ENCODE measurements at regions not wholly inside any gene's neighbourhood (a gene's known extent, or its start where the extent isn't known, plus 50 kb on each side); places are given as distances from the start of the nearest gene placed in this dataset.
A peak's percentile ranks its signal among the peaks of the same experiment; 100 is the strongest.

GRCh38 chr4:153927451-153927850 is 138.6 kb upstream of the SFRP2 start:
- Mint-ChIP-seq H3K36me3 (no peaks in the 10 kb centered on the region), H3K27ac (no peak overlapping the region), H3K27me3 (peaks cover 10% of the 10 kb centered on the region), H3K4me1 (no peaks in the 10 kb centered on the region), H3K9me3 (no peaks in the 10 kb centered on the region), H3K4me3 (no peak overlapping the region)
- no peak for DNase-seq

DNA sequence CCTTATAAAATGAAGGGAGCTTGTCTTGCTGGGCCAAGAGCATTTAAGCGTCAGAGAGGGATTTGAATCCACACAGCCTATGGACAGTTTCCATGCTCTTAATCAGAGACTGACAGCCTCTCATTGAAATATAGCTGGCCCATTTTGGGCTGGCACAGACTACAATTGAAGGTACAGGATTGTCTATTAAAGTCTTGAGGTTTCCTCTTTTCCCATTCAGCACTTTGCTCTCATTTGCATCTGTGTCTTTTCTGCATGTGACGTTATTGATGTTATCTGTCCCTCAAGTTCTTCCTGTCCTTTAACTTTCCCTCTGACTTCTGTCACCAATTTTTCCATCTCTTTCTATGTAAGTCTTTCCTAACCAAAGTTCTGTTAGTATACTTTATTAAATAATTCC is 133.3 kb upstream of the SFRP2 start:
- no peak overlapping the region for H3K27ac Mint-ChIP-seq
- no peak overlapping the region for H3K4me3 Mint-ChIP-seq
- no peaks in the 10 kb centered on the region for H3K9me3 Mint-ChIP-seq
- peaks cover 7% of the 10 kb centered on the region for H3K27me3 Mint-ChIP-seq
- peaks cover 8% of the 10 kb centered on the region for H3K4me1 Mint-ChIP-seq
- H3K36me3 Mint-ChIP-seq = no peaks in the 10 kb centered on the region
- no peak for DNase-seq

DNA sequence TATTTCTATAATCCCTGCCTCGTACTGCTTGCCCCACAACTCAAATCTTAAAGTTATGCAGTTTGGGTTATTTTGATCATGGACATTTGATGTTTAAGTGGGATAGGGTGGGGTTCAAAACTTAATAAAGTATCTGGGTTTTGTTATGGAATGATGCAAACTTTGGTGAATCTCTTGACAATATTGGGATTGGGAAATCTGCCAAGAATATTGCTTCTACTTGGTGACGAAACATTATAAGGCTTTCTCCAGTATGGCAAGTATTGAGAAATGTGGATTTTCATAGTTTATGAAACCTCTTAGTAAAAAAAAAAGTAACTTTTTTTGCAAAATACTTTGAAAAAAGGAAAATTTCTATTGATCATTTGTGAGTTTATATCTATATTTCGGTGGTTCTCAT is 130.8 kb upstream of the SFRP2 start:
- Mint-ChIP-seq H3K4me3 (no peak overlapping the region), H3K27ac (no peak overlapping the region), H3K4me1 (peaks cover 31% of the 10 kb centered on the region), H3K27me3 (peaks cover 9% of the 10 kb centered on the region), H3K9me3 (no peaks in the 10 kb centered on the region), H3K36me3 (no peaks in the 10 kb centered on the region)
- DNase-seq = no peak

DNA sequence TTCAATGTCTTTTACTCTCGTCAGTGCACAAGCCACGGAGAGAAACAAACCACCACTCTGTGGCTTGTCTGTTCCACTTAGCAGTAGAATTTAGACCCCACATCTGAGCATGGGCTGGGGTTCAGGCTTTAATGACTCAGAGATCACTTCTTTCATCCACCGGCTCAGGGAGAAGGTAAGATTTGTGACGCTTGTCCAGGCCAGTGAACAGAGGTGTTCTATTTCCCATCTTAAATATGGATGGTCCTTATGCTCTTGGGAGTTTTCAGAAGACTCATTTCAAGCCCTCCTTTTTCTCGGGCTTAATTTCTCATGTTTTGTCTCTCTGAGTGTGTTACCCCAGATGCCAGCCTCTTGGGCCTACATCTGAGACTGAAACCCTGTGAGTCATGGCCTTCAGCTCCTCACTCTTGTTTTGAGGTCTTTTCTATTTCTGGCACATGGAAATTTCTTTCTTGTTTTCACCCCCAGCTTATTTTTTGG is 127.4 kb upstream of the SFRP2 start:
- H3K36me3 Mint-ChIP-seq = no peaks in the 10 kb centered on the region
- peaks cover 4% of the 10 kb centered on the region for H3K9me3 Mint-ChIP-seq
- H3K4me3 Mint-ChIP-seq = no peak overlapping the region
- H3K27ac Mint-ChIP-seq = peak overlapping the region; percentile 83
- H3K27me3 Mint-ChIP-seq = peaks cover 37% of the 10 kb centered on the region
- peak; percentile 73 for DNase-seq
- H3K4me1 Mint-ChIP-seq = peaks cover 31% of the 10 kb centered on the region

DNA sequence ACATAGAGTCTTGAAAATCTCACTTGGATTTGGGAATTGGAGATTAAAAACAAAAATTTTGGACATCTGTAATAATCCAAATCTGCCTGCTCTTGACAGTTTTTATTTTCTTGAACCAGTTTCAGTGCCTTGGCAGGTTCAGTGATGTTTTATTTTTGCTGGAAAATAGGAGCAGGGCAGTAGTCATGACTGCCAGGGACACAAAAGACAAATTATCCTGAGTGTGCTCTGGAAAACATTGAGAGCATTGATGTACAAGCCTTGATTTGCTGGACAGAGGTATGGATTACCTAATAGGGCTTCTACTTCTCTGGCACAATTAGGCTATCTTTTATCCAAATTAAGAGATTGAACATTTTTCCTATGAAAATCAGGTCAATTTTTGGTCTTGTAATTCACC is 123.4 kb upstream of the SFRP2 start:
- DNase-seq = no peak
- H3K4me1 Mint-ChIP-seq = peaks cover 29% of the 10 kb centered on the region
- H3K36me3 Mint-ChIP-seq = no peaks in the 10 kb centered on the region
- no peak overlapping the region for H3K27ac Mint-ChIP-seq
- H3K4me3 Mint-ChIP-seq = no peak overlapping the region
- peaks cover 37% of the 10 kb centered on the region for H3K27me3 Mint-ChIP-seq
- peaks cover 4% of the 10 kb centered on the region for H3K9me3 Mint-ChIP-seq

- H3K27me3 Mint-ChIP-seq = peaks cover 35% of the 10 kb centered on the region
Observed at GRCh38 chr4:153909672-153910071, 120.8 kb upstream of the SFRP2 start.

GRCh38 chr4:153906231-153906630 is 117.3 kb upstream of the SFRP2 start:
- Mint-ChIP-seq H3K27ac (no peak overlapping the region), H3K27me3 (peaks cover 10% of the 10 kb centered on the region), H3K36me3 (peaks cover 1% of the 10 kb centered on the region), H3K4me1 (peaks cover 4% of the 10 kb centered on the region), H3K9me3 (no peaks in the 10 kb centered on the region), H3K4me3 (no peak overlapping the region)
- DNase-seq = no peak

More at GRCh38 chr4:153909672-153910071, 120.8 kb upstream of the SFRP2 start:
- no peak for DNase-seq
- H3K27ac Mint-ChIP-seq = no peak overlapping the region
- H3K36me3 Mint-ChIP-seq = peaks cover 1% of the 10 kb centered on the region
- no peak overlapping the region for H3K4me3 Mint-ChIP-seq
- peaks cover 4% of the 10 kb centered on the region for H3K9me3 Mint-ChIP-seq
- peaks cover 4% of the 10 kb centered on the region for H3K4me1 Mint-ChIP-seq

DNA sequence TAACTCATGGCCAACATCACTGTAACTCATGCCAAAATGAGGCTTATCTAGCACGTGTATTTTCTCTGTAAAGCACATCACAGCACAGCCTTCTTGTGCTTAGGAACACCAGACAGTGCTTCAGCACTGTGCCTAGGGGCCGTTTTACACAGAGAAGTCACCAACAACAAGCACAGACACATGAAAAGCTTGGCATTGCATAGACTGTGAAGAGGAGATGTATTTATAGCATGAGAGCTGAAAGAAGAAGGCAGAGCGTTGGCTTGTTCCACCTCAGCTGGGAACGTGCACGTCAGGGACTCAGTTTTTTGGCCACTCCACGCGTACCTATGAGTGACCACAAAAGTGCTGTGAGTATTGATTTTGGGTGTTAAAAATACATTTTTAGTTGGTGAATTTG is 116.3 kb upstream of the SFRP2 start:
- no peak overlapping the region for H3K27ac Mint-ChIP-seq
- H3K4me1 Mint-ChIP-seq = peaks cover 4% of the 10 kb centered on the region
- no peak overlapping the region for H3K4me3 Mint-ChIP-seq
- H3K27me3 Mint-ChIP-seq = peaks cover 5% of the 10 kb centered on the region
- H3K36me3 Mint-ChIP-seq = peaks cover 1% of the 10 kb centered on the region
- no peak for DNase-seq
- H3K9me3 Mint-ChIP-seq = no peaks in the 10 kb centered on the region

DNA sequence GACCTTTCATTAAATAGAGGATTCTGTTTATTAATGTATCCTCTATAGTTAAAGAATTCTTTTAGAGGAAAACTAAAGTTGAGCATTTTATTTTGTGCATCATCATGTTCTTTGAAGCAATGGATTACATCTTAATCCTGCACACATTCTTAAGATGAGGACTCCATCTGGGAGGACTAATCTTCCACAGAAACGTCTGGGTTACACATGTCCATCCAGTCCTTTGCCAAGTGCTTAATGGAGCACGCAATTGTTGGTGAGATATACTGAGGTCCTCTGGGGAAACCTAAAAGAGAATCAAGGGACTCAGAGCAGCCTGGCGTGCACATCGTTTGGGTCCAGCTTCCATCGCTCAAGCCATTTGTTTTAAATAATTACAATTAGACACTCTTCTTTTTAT is 115.1 kb upstream of the SFRP2 start:
- no peak overlapping the region for H3K27ac Mint-ChIP-seq

GRCh38 chr4:153901220-153901619 is 112.3 kb upstream of the SFRP2 start:
- Mint-ChIP-seq H3K36me3 (no peaks in the 10 kb centered on the region), H3K4me3 (no peak overlapping the region), H3K27ac (no peak overlapping the region), H3K27me3 (peaks cover 22% of the 10 kb centered on the region), H3K4me1 (no peaks in the 10 kb centered on the region), H3K9me3 (no peaks in the 10 kb centered on the region)
- no peak for DNase-seq

More for the DNA sequence above, 115.1 kb upstream of the SFRP2 start:
- no peak for DNase-seq
- peaks cover 4% of the 10 kb centered on the region for H3K4me1 Mint-ChIP-seq
- H3K36me3 Mint-ChIP-seq = peaks cover 1% of the 10 kb centered on the region
- peaks cover 7% of the 10 kb centered on the region for H3K27me3 Mint-ChIP-seq
- no peaks in the 10 kb centered on the region for H3K9me3 Mint-ChIP-seq
- H3K4me3 Mint-ChIP-seq = no peak overlapping the region

DNA sequence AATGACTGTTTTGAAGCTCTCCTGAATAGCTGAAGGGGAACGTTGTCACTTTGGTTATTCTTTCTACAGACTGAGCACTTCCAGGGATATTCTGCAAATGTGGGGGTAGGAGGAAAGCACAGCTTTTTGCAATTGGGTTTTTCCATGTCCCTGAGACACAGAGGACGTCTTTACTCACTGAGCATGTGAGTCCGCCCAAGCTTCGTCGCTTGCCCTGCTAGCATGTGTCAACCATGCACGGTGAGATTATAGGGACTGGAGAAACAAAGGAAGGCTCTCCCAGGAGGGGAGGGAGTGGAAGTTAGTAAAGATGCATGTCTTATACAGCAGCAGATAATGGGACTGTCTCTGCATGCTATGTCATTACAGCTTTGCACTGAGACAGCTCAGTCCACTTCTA is 111.5 kb upstream of the SFRP2 start:
- Mint-ChIP-seq H3K4me3 (no peak overlapping the region), H3K27ac (no peak overlapping the region), H3K4me1 (no peaks in the 10 kb centered on the region), H3K36me3 (no peaks in the 10 kb centered on the region), H3K27me3 (peaks cover 22% of the 10 kb centered on the region), H3K9me3 (no peaks in the 10 kb centered on the region)
- no peak for DNase-seq

- no peak overlapping the region for H3K4me3 Mint-ChIP-seq
- H3K27ac Mint-ChIP-seq = no peak overlapping the region
- H3K4me1 Mint-ChIP-seq = no peaks in the 10 kb centered on the region
- DNase-seq = no peak
- no peaks in the 10 kb centered on the region for H3K36me3 Mint-ChIP-seq
- H3K9me3 Mint-ChIP-seq = peaks cover 1% of the 10 kb centered on the region
- H3K27me3 Mint-ChIP-seq = peaks cover 22% of the 10 kb centered on the region
Observed at GRCh38 chr4:153890761-153891160, 101.9 kb upstream of the SFRP2 start.

- Mint-ChIP-seq H3K9me3 (peaks cover 5% of the 10 kb centered on the region), H3K4me3 (no peak overlapping the region), H3K36me3 (no peaks in the 10 kb centered on the region), H3K27ac (no peak overlapping the region), H3K4me1 (no peaks in the 10 kb centered on the region), H3K27me3 (peaks cover 22% of the 10 kb centered on the region)
- DNase-seq = no peak
Observed at GRCh38 chr4:153887217-153887616, 98.3 kb upstream of the SFRP2 start.

GRCh38 chr4:153884325-153884724 is 95.4 kb upstream of the SFRP2 start:
- Mint-ChIP-seq H3K9me3 (peaks cover 24% of the 10 kb centered on the region), H3K4me3 (no peak overlapping the region), H3K36me3 (peaks cover 4% of the 10 kb centered on the region), H3K4me1 (no peaks in the 10 kb centered on the region), H3K27ac (no peak overlapping the region), H3K27me3 (peaks cover 17% of the 10 kb centered on the region)
- no peak for DNase-seq

GRCh38 chr4:153880983-153881382 is 92.1 kb upstream of the SFRP2 start:
- no peak overlapping the region for H3K4me3 Mint-ChIP-seq
- H3K9me3 Mint-ChIP-seq = peaks cover 24% of the 10 kb centered on the region
- H3K4me1 Mint-ChIP-seq = no peaks in the 10 kb centered on the region
- H3K27me3 Mint-ChIP-seq = peaks cover 5% of the 10 kb centered on the region
- no peak for DNase-seq
- peaks cover 4% of the 10 kb centered on the region for H3K36me3 Mint-ChIP-seq
- H3K27ac Mint-ChIP-seq = no peak overlapping the region

GRCh38 chr4:153877898-153878297 is 89.0 kb upstream of the SFRP2 start:
- H3K4me3 Mint-ChIP-seq = no peak overlapping the region
- no peaks in the 10 kb centered on the region for H3K4me1 Mint-ChIP-seq
- H3K27ac Mint-ChIP-seq = no peak overlapping the region
- no peak for DNase-seq
- peaks cover 4% of the 10 kb centered on the region for H3K36me3 Mint-ChIP-seq
- peaks cover 24% of the 10 kb centered on the region for H3K9me3 Mint-ChIP-seq
- H3K27me3 Mint-ChIP-seq = peaks cover 10% of the 10 kb centered on the region

DNA sequence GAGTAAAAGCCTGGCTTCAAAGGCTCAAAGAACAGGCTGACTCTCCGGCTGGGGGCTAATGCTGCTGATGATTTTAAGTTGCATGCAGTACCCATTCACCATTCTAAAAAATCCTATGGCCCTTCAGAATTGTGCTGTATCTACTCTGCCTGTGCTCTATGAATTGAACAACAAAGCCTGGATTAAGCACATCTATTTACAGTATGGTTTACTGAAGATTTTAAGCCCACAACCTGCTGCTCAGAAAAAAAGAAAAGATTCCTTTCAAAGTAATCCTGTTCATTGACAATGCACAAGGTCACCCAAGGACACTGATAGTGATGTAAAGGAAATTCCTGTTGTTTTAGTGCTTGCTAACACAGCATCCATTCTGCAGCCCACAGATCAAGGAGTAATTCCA is 84.9 kb upstream of the SFRP2 start:
- peaks cover 12% of the 10 kb centered on the region for H3K27me3 Mint-ChIP-seq
- peaks cover 2% of the 10 kb centered on the region for H3K9me3 Mint-ChIP-seq
- H3K4me3 Mint-ChIP-seq = no peak overlapping the region
- DNase-seq = no peak
- H3K4me1 Mint-ChIP-seq = no peaks in the 10 kb centered on the region
- no peak overlapping the region for H3K27ac Mint-ChIP-seq
- no peaks in the 10 kb centered on the region for H3K36me3 Mint-ChIP-seq
